IPS DF 6.9 (cell line): ENCODE measurements at regions not wholly inside any gene's neighbourhood (a gene's known extent, or its start where the extent isn't known, plus 50 kb on each side); places are given as distances from the start of the nearest gene placed in this dataset.

Experiments used
- DNase-seq: peaks from one replicate; pipeline ENCODE4 v3.0.0-alpha.2; 2013; ENCODE audit warnings: low read depth, low spot score
- H3K27ac ChIP-seq: one replicate; pipeline ENCODE4 v1.5.1; 2013; ENCODE audit warnings: low read length, control low read depth
- H3K27me3 ChIP-seq: 2 replicates; pipeline ENCODE4 v1.6.1; 2013; ENCODE audit warnings: mild to moderate bottlenecking, low read length; ENCODE audit not compliant: control insufficient read depth, insufficient read depth
- H3K36me3 ChIP-seq: 2 replicates; pipeline ENCODE4 v1.6.1; 2013; ENCODE audit warnings: low read length; ENCODE audit not compliant: control insufficient read depth, insufficient read depth
- H3K4me1 ChIP-seq: 2 replicates; pipeline ENCODE4 v1.6.1; 2013; ENCODE audit warnings: low read length; ENCODE audit not compliant: control insufficient read depth, insufficient read depth
- H3K4me3 ChIP-seq: 2 replicates; pipeline ENCODE4 v1.5.1; 2013; ENCODE audit warnings: mild to moderate bottlenecking, low read length
- H3K9me3 ChIP-seq: 2 replicates; pipeline ENCODE4 v1.6.1; 2013; ENCODE audit warnings: low read length, inconsistent platforms; ENCODE audit not compliant: control insufficient read depth, insufficient read depth
- WGBS: extraction: QIAGEN DNeasy Blood & Tissue Kit; methylation state at CpG from one replicate; pipeline ENCODE4 v1.1.7; 2013; ENCODE audit warnings: mixed read lengths, missing lambda C conversion rate; ENCODE audit not compliant: insufficient read length, insufficient coverage; 5-methylcytosine and 5-hydroxymethylcytosine counted together

DNA sequence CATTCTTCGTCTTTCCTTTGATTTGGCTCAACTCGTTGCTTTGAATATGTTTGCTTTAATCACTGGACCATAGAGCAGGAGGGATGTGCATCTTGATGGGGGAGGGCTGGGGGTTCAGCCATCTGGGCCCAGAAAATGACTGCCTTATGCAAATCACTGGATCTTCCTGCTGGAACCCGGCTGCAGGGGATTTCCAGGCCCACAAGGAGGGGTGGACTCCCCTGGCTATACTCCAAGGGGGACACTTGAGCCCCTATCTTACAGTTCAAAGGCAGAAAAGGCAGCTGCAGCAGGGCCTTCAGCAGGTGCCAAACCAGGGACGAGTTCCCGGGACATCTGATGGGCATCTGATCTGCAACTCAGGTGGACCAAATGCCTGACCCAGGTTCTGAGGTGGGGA lies 122.5 kb downstream of the DICER1 start:
- Histone ChIP-seq H3K4me3 (no peak overlapping the region), H3K27ac (no peak overlapping the region), H3K9me3 (no peaks in the 10 kb centered on the region), H3K4me1 (0 out of 2 replicates have a peak, but pooled peaks cover 4% of the 10 kb centered on the region), H3K27me3 (no peaks in the 10 kb centered on the region), H3K36me3 (no peaks in the 10 kb centered on the region)
- no peak for DNase-seq
- no CpG with 5 or more reads among the region's 5 CpGs for WGBS

DNA sequence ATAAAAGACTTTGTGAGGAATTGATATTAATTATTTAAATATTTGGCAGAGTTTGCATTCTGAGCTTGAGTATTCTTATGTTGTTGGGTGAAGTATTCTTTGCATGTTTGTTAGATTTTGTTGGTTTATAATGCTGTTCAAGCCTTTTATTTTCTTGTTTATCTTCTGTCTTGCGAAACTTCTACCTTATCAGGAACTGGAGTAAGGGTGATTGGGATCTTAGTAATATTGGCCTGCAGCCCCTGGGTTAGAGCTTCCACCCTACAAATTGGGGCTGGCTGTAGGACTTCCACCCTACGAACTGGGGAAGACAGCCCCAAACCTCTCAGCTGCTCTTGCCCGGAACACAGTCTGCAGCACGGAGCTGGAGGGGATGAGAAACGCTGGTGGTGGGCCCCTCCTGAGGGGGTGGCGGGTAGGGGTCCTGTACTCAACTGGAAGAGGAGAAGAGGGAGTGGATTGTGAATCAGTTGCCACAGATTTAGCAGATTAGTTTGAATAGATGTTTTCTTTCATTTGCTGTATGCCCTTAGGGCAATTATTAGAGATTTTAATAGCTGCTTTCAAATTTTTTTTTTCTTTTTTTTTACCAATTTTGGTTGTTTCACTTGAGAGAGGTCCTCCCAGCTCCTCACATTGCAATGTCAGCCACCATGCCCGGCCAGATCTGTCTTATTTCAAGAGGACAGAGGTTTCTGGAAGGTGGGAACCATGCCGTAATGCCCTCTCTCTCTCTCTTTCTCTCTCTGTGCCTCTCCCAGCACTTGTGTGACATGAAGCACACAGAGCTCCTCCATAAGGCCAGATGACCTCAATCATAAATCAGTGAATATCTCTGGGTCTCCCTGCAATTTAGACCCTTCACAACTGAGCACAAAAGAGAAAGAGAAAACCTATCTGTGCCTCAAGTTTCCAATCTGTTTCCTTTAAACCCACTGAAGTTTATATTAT lies 123.4 kb downstream of the DICER1 start:
- Histone ChIP-seq H3K27ac (no peak overlapping the region), H3K27me3 (no peaks in the 10 kb centered on the region), H3K4me1 (0 out of 2 replicates have a peak, but pooled peaks cover 4% of the 10 kb centered on the region), H3K36me3 (no peaks in the 10 kb centered on the region), H3K4me3 (no peak overlapping the region), H3K9me3 (no peaks in the 10 kb centered on the region)
- no peak for DNase-seq
- no CpG with 5 or more reads among the region's 8 CpGs for WGBS

DNA sequence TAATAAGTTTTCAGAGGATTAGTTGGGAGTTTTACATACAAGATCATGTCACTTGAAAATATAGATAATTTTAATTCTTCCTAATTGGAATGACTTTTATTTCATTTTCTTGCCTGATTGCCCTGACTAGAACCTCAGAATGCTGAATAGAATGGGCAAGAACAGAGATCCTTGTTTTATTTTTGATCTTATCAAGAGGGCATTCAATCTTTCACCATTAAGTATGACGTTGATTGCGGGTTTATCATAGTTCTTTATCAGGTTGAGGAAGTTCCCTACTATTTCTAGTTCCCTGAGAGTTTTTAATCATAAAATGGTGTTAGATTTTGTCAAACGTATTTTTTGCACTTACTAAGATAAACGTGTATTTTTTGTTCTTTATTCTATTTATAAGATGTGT lies 124.3 kb downstream of the DICER1 start:
- Histone ChIP-seq H3K27ac (no peak overlapping the region), H3K4me3 (no peak overlapping the region), H3K27me3 (no peaks in the 10 kb centered on the region), H3K4me1 (0 out of 2 replicates have a peak, but pooled peaks cover 4% of the 10 kb centered on the region), H3K36me3 (no peaks in the 10 kb centered on the region), H3K9me3 (no peaks in the 10 kb centered on the region)
- no peak for DNase-seq
- no CpG with 5 or more reads among the region's 4 CpGs for WGBS

DNA sequence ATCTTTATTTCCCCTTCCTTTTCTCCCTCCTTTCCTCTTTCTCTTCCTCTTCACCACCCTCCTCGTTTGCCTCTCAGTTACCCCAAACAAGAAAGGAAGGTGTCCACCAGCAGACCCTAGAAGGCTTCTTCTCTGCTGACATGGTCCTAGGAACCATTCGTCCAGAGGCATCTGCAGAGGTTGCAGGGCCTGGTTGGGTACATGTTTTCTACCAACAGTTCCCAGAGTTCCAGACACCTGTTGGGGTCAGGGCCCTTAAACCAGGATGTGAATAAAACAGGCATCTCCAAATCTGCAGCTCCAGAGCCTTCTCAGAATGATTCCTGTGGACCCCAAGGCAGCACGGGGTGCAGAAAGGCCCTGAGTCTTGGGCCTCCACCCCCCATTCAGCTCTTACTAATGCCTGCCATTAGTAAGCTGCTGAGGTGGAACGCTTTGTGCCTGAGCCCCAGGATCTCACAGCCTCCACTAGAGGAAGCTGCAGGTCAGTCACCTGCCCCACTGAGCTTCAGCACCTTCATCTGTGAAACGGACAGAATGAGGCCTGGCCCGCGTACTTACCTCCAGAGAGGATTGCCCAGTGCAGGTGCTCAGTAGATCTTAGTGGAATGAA lies 130.4 kb downstream of the DICER1 start:
- no peaks in the 10 kb centered on the region for H3K9me3 ChIP-seq
- no peaks in the 10 kb centered on the region for H3K27me3 ChIP-seq
- no peaks in the 10 kb centered on the region for H3K4me1 ChIP-seq
- no peak for DNase-seq
- H3K27ac ChIP-seq: no peak overlapping the region
- H3K36me3 ChIP-seq: no peaks in the 10 kb centered on the region
- WGBS: no CpG with 5 or more reads among the region's 7 CpGs
- no peak overlapping the region for H3K4me3 ChIP-seq

DNA sequence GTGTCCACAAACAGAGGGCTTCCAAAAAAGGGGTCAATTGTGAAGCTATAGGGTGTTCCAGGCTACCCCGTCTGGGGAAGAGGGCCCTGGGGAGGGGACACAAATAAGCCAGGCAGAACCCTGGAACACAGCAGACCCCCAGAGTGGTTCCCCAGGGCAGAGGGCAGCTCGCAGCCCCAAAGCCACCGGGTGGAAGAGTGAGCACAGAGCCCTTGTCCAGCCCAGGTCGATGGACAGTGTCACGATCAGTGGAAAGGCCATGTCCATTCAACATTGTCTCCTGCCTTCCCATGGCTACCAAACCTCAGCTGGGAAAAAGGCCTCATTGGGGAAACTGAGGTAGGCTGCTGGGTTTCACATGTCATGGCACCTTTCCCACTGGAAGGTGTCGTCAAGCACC lies 131.4 kb downstream of the DICER1 start:
- Histone ChIP-seq H3K9me3 (no peaks in the 10 kb centered on the region), H3K36me3 (no peaks in the 10 kb centered on the region), H3K4me3 (no peak overlapping the region), H3K27ac (no peak overlapping the region), H3K4me1 (no peaks in the 10 kb centered on the region), H3K27me3 (no peaks in the 10 kb centered on the region)
- WGBS: no CpG with 5 or more reads among the region's 6 CpGs
- no peak for DNase-seq

DNA sequence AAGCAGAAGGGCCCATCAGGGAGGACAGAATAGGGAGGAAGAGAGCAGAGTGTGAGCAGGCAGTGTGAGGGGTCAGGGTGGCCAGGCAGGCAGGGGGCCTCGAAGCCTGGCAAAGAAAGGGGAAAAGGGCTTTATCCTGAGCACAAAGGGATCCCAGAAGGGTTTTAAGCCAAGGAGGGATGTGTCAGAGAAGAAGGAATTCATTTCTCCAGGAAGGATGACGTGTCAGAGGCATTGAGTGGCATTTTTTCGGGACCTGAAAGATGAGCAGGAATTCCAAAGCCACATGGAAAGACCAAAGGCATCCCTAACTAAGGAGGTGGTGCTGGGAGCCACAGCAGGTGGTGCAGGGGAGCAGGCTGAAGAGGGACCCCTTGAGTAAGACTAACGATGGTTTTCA lies 132.1 kb downstream of the DICER1 start:
- H3K36me3 ChIP-seq: no peaks in the 10 kb centered on the region
- H3K27ac ChIP-seq: no peak overlapping the region
- H3K4me1 ChIP-seq: no peaks in the 10 kb centered on the region
- no peaks in the 10 kb centered on the region for H3K9me3 ChIP-seq
- no CpG with 5 or more reads among the region's 4 CpGs for WGBS
- no peaks in the 10 kb centered on the region for H3K27me3 ChIP-seq
- H3K4me3 ChIP-seq: no peak overlapping the region
- no peak for DNase-seq

DNA sequence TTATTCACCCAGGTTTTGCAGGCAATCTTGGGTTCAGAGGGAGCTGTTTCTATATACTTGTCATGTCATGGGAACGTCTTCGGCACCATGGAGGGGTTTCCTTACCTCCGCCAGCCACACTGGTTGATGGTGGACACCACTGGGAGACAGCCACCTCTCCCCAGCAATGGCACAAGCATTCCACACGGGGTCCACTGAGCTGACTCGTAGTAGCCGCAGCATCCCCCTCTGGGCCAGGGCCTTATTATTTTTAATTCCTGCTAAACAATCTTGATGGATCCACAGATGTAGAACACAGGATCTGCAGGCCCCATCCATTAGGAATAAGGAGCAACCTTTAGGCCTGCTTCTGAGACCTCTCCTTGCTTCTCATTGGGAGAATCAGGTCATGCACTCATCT lies 132.9 kb downstream of the DICER1 start:
- no peak for DNase-seq

DNA sequence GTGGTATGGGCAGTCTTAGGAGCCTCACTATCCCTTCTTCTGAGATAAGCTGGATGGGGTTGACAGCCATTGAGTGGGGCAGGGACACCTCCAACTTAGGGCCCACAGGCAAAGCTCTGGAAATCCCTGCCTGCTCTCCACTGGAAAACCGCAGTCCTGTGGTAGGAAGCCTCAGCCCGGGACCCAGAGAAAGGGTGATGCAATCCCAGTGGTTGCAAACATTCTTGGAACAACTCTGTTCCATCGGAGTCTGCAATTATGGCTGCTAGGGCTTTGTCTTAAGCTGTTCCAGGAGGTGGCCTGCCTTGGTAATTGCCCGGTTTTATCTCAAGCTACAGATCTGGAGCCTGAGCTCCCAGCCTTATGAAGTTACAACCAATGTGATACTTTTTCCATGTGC lies 133.4 kb downstream of the DICER1 start:
- no CpG with 5 or more reads among the region's 4 CpGs for WGBS
- H3K9me3 ChIP-seq: no peaks in the 10 kb centered on the region
- no peak for DNase-seq
- H3K4me3 ChIP-seq: no peak overlapping the region
- no peak overlapping the region for H3K27ac ChIP-seq
- no peaks in the 10 kb centered on the region for H3K27me3 ChIP-seq
- no peaks in the 10 kb centered on the region for H3K4me1 ChIP-seq
- H3K36me3 ChIP-seq: no peaks in the 10 kb centered on the region

More for the DNA sequence above, 132.9 kb downstream of the DICER1 start:
- Histone ChIP-seq H3K9me3 (no peaks in the 10 kb centered on the region), H3K27me3 (no peaks in the 10 kb centered on the region), H3K4me1 (no peaks in the 10 kb centered on the region), H3K27ac (no peak overlapping the region), H3K36me3 (no peaks in the 10 kb centered on the region), H3K4me3 (no peak overlapping the region)
- WGBS: no CpG with 5 or more reads among the region's 6 CpGs

DNA sequence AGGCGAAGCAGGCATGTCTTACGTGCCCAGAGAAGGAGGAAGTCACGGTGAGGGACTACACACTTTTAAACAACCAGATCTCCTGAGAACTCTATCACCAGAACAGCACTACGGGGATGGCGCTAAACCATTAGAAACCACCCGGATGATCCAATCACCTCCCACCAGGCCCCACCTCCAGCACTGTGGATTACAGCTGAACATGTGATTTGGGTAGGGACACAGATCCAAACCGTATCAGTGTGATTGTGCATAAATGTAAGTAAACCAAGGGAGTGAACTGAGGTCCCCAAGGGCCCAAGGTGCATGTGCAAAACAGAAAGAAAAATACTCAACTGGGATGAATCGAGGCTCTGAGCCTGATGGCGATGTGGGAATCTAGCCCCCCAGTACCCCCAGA lies 134.2 kb downstream of the DICER1 start:
- H3K4me3 ChIP-seq: no peak overlapping the region

DNA sequence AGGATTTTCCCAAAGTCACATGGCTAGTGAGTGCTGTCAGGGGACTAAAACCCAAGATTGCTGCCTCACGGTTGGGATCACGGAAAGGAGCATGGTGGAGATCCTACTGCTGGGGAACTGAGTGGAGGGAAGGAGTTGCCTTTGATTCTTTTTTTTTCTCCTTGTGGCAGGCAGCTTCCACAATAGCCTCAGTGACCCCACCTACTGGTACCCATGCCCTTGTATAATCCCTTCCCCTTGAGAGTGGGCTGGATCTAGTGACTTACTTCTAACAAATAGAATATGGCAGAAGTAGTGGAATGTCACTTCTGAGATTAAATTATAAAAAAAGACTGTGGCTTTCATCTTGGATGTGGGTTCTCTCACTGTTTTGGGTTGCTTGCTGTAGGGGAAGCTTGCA lies 135.7 kb downstream of the DICER1 start:
- no peaks in the 10 kb centered on the region for H3K4me1 ChIP-seq
- no peak overlapping the region for H3K27ac ChIP-seq
- H3K9me3 ChIP-seq: no peaks in the 10 kb centered on the region
- H3K27me3 ChIP-seq: no peaks in the 10 kb centered on the region
- no CpG with 5 or more reads among the region's 2 CpGs for WGBS
- DNase-seq: no peak
- no peaks in the 10 kb centered on the region for H3K36me3 ChIP-seq
- no peak overlapping the region for H3K4me3 ChIP-seq

More for the DNA sequence above, 134.2 kb downstream of the DICER1 start:
- no peak for DNase-seq
- H3K27me3 ChIP-seq: no peaks in the 10 kb centered on the region
- H3K36me3 ChIP-seq: no peaks in the 10 kb centered on the region
- H3K4me1 ChIP-seq: no peaks in the 10 kb centered on the region
- no peaks in the 10 kb centered on the region for H3K9me3 ChIP-seq
- no CpG with 5 or more reads among the region's 9 CpGs for WGBS
- no peak overlapping the region for H3K27ac ChIP-seq
